Ovary (tissue), 3 donors: ENCODE measurements at regions not wholly inside any gene's neighbourhood (a gene's known extent, or its start where the extent isn't known, plus 50 kb on each side); places are given as distances from the start of the nearest gene placed in this dataset.

Experiments used
- EP300 ChIP-seq: sonication (generic); formaldehyde crosslinking; IDR thresholded peaks from one replicate; pipeline ENCODE4 v1.6.1; 2017; ENCODE audit warnings: antibody characterized with exemption
- POLR2A ChIP-seq: fragments of 450-650 bp; IDR thresholded peaks from one replicate; pipeline ENCODE4 v1.6.1; 2017; ENCODE audit warnings: antibody characterized with exemption, mild to moderate bottlenecking, moderate library complexity
- TF ChIP-seq, protein P1 (sequence below), 3 donors: fragments of 450-650 bp in 2 of 3; fragments of 200-600 bp in 1 of 3; IDR thresholded peaks; one replicate each; pipeline versions ENCODE4 v1.5.1 to v1.8.0; 2016 to 2022; ENCODE audit warnings: antibody characterized with exemption in 3 of 3, mild to moderate bottlenecking in 1 of 3
- donor health status: DM: no; HTN: no; CAD: no.

DNA sequence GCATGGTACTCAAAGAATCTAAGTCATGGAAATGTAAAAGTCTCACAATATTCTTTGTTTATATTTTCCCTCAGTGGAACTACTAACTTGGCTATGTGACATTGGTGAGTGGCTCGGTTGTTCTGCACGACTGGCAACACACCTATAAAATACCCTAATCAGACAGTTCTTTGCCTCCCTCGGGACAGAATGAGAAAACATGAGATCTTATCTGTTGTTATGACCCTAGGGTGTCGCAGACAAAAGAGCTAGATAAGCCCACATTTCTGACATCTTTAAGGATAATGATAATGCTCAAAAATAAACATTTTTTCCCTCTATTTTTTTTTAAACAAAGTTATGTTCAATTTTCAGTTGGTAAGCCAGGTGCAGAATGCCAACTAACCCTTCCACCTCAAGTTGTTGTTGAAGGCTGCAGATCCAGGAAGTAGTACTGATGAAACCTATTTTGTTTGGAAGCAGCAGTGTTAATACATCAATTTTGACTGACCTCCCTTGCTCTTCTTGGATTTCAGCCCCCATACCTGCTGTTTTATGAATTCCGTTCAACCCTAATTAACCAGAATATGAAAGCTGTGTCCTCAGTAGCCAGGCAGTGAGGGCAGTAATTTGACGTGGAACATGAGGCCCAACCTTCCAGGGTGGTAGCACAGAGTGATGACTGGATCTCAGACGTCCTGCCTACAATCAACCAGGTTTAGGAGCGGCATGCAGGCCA, 108.7 kb upstream of the DUSP10 start:
- TF ChIP-seq, protein P1, sequence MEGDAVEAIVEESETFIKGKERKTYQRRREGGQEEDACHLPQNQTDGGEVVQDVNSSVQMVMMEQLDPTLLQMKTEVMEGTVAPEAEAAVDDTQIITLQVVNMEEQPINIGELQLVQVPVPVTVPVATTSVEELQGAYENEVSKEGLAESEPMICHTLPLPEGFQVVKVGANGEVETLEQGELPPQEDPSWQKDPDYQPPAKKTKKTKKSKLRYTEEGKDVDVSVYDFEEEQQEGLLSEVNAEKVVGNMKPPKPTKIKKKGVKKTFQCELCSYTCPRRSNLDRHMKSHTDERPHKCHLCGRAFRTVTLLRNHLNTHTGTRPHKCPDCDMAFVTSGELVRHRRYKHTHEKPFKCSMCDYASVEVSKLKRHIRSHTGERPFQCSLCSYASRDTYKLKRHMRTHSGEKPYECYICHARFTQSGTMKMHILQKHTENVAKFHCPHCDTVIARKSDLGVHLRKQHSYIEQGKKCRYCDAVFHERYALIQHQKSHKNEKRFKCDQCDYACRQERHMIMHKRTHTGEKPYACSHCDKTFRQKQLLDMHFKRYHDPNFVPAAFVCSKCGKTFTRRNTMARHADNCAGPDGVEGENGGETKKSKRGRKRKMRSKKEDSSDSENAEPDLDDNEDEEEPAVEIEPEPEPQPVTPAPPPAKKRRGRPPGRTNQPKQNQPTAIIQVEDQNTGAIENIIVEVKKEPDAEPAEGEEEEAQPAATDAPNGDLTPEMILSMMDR (IDR thresholded peaks at IDR 0.05) = no peak
- no peak for TF ChIP-seq EP300
- no peak for TF ChIP-seq POLR2A
